Psoas muscle (tissue), 7 donors: ENCODE measurements at regions not wholly inside any gene's neighbourhood (a gene's known extent, or its start where the extent isn't known, plus 50 kb on each side); places are given as distances from the start of the nearest gene placed in this dataset.
A peak's percentile ranks its signal among the peaks of the same experiment; 100 is the strongest.

Experiments used
- ATAC-seq, 4 donors: fragments of 200-7000 bp; cut with Tn5 transposase; one replicate each; pipeline ENCODE4 v1.9.1; 2020; ENCODE audit warnings: moderate library complexity in 3 of 4, mild to moderate bottlenecking in 2 of 4
- DNase-seq, 2 donors: peaks; one replicate each; pipeline ENCODE4 v3.0.0-alpha.2; 2020
- H3K27ac ChIP-seq: fragments of 200-600 bp; one replicate; pipeline ENCODE4 v1.8.0; 2022
- H3K27me3 ChIP-seq, 3 donors: fragments of 200-600 bp in 1 of 3; one replicate each; pipeline versions ENCODE4 v1.6.1 to v1.8.0; 2013 to 2022; ENCODE audit warnings: low read length in 2 of 3, mild to moderate bottlenecking in 2 of 3, moderate library complexity in 1 of 3; ENCODE audit not compliant: insufficient read depth in 3 of 3
- H3K36me3 ChIP-seq, 2 donors: fragments of 200-600 bp in 1 of 2; one replicate each; pipeline versions ENCODE4 v1.6.1 to v1.8.0; 2013 to 2022; ENCODE audit warnings: low read depth in 1 of 2, mild to moderate bottlenecking in 1 of 2, moderate library complexity in 1 of 2; ENCODE audit not compliant: insufficient read depth in 1 of 2
- H3K4me1 ChIP-seq: fragments of 200-600 bp; one replicate; pipeline ENCODE4 v1.8.0; 2022
- H3K4me3 ChIP-seq: fragments of 200-600 bp; one replicate; pipeline ENCODE4 v1.8.0; 2022; ENCODE audit warnings: mild to moderate bottlenecking
- H3K9me3 ChIP-seq: fragments of 200-600 bp; one replicate; pipeline ENCODE4 v1.8.0; 2022
- CTCF ChIP-seq: fragments of 200-600 bp; IDR thresholded peaks from one replicate; pipeline ENCODE4 v1.8.0; 2022; ENCODE audit warnings: antibody characterized with exemption
- WGBS, 3 donors: extraction: QIAGEN DNeasy Blood & Tissue Kit; methylation state at CpG; one replicate each; pipeline versions ENCODE4 v1.1.6 to v1.1.7; 2013; 5-methylcytosine and 5-hydroxymethylcytosine counted together
- intact Hi-C, 2 donors: fragments of 100-400 bp; cut with DNase I; formaldehyde crosslinking; loops; one replicate each; pipeline versions ENCODE4 v1.11.0 to v1.14.2; 2022
- donor health status: healthy with polysubstance abuse.
- donor health status: DM: no; HTN: no; CAD: no; lungs with moderate emphysema.
- donor health status: Bipolar disorder and iron deficiency.
- donor health status: healthy.
- donor health status: DM: yes; HTN: yes; CAD: no.
- donor health status: DM: no; HTN: no; CAD: no.
- donor health status: DM: yes; HTN: yes; CAD: no.

GRCh38 chrX:16457239-16457638, 192.7 kb upstream of the S100G start:
- H3K4me1 ChIP-seq: peaks cover 2% of the 10 kb centered on the region
- ATAC-seq (no peak), DNase-seq (no peak)
- H3K27ac ChIP-seq: no peak overlapping the region
- no peaks in the 10 kb centered on the region for H3K9me3 ChIP-seq
- no peak overlapping the region for H3K4me3 ChIP-seq
- WGBS, 3 donors: 51 to 64% (median 52%) methylated on average over 1 of the region's 1 CpG
- H3K36me3 ChIP-seq: no peaks in the 10 kb centered on the region
- TF ChIP-seq CTCF: no peak
- H3K27me3 ChIP-seq: no peaks in the 10 kb centered on the region
- intact Hi-C loops: no loop called here

GRCh38 chrX:16458208-16458607, 191.8 kb upstream of the S100G start:
- 48 to 61% (median 52%) methylated on average over 5 of the region's 5 CpGs for WGBS, 3 donors
- no peaks in the 10 kb centered on the region for H3K36me3 ChIP-seq
- no peak for TF ChIP-seq CTCF
- DNase-seq: no peak
- H3K4me1 ChIP-seq: peaks cover 6% of the 10 kb centered on the region
- intact Hi-C loops: no loop called here
- H3K9me3 ChIP-seq: no peaks in the 10 kb centered on the region
- H3K4me3 ChIP-seq: no peak overlapping the region
- peak in 2 of 4 donors; percentile 37 to 43 for ATAC-seq
- H3K27ac ChIP-seq: no peak overlapping the region
- H3K27me3 ChIP-seq: no peaks in the 10 kb centered on the region

- WGBS, 3 donors: 43 to 69% (median 66%) methylated on average over 2 of the region's 2 CpGs
- Histone ChIP-seq H3K4me3 (no peak overlapping the region), H3K27me3 (no peaks in the 10 kb centered on the region), H3K4me1 (peaks cover 6% of the 10 kb centered on the region), H3K36me3 (no peaks in the 10 kb centered on the region), H3K9me3 (no peaks in the 10 kb centered on the region), H3K27ac (no peak overlapping the region)
- intact Hi-C loops: no loop called here
- ATAC-seq: no peak
- no peak for DNase-seq
- no peak for TF ChIP-seq CTCF
Observed at GRCh38 chrX:16459008-16459407, 190.9 kb upstream of the S100G start.

- DNase-seq (no peak), ATAC-seq (peak in 1 of 4 donors; percentile 41)
- 90 to 92% (median 91%) methylated on average over 1 of the region's 1 CpG for WGBS, 3 donors
- H3K9me3 ChIP-seq: no peaks in the 10 kb centered on the region
- no peak overlapping the region for H3K27ac ChIP-seq
- no peak for TF ChIP-seq CTCF
- intact Hi-C loops: no loop called here
- no peak overlapping the region for H3K4me3 ChIP-seq
- H3K27me3 ChIP-seq: no peaks in the 10 kb centered on the region
- H3K4me1 ChIP-seq: peaks cover 6% of the 10 kb centered on the region
- no peaks in the 10 kb centered on the region for H3K36me3 ChIP-seq
Observed at GRCh38 chrX:16461968-16462367, 188.0 kb upstream of the S100G start.

GRCh38 chrX:16462912-16463311, 187.0 kb upstream of the S100G start:
- peaks cover 6% of the 10 kb centered on the region for H3K4me1 ChIP-seq
- no peak overlapping the region for H3K4me3 ChIP-seq
- WGBS, 3 donors: 17 to 37% (median 26%) methylated on average over 6 of the region's 6 CpGs
- H3K27ac ChIP-seq: peak overlapping the region; percentile 36
- no peaks in the 10 kb centered on the region for H3K36me3 ChIP-seq
- intact Hi-C loops: no loop called here
- ATAC-seq (peak in 3 of 4 donors; percentile 45 to 81 (median 65)), DNase-seq (no peak)
- TF ChIP-seq CTCF: no peak
- no peaks in the 10 kb centered on the region for H3K27me3 ChIP-seq
- H3K9me3 ChIP-seq: no peaks in the 10 kb centered on the region
